BLaER1 (cell line): ENCODE measurements at regions not wholly inside any gene's neighbourhood (a gene's known extent, or its start where the extent isn't known, plus 50 kb on each side); places are given as distances from the start of the nearest gene placed in this dataset.
"Not testable (repeated sequence)": the region's sequence is repeated elsewhere in the genome, so short reads cannot be mapped to it uniquely, and the experiment has no call there.

Experiments used
- H3K27ac ChIP-seq: shearing (Covaris generic); formaldehyde crosslinking; 2 replicates; pipeline ENCODE4 v1.8.1; 2022
- H3K27me3 ChIP-seq: shearing (Covaris generic); formaldehyde crosslinking; 2 replicates; pipeline ENCODE4 v1.8.1; 2022
- H3K36me3 ChIP-seq: shearing (Covaris generic); formaldehyde crosslinking; 2 replicates; pipeline ENCODE4 v1.8.1; 2022
- H3K4me1 ChIP-seq: shearing (Covaris generic); formaldehyde crosslinking; 2 replicates; pipeline ENCODE4 v1.8.1; 2022
- H3K4me2 ChIP-seq: shearing (Covaris generic); formaldehyde crosslinking; 2 replicates; pipeline ENCODE4 v1.8.1; 2022
- H3K4me3 ChIP-seq: shearing (Covaris generic); formaldehyde crosslinking; 2 replicates; pipeline ENCODE4 v1.8.1; 2022
- H3K9ac ChIP-seq: shearing (Covaris generic); formaldehyde crosslinking; 2 replicates; pipeline ENCODE4 v1.8.1; 2022
- H3K9me3 ChIP-seq: shearing (Covaris generic); formaldehyde crosslinking; 2 replicates; pipeline ENCODE4 v1.8.1; 2022
- H4K20me1 ChIP-seq: shearing (Covaris generic); formaldehyde crosslinking; 2 replicates; pipeline ENCODE4 v1.8.1; 2022
- Cebpa-rat ChIP-seq: shearing (Covaris generic); IDR thresholded peaks from 2 replicates; pipeline ENCODE4 v1.8.1; 2022

- no peak overlapping the region for H3K4me3 ChIP-seq
- H3K4me1 ChIP-seq, result no peaks in the 10 kb centered on the region
- no peaks in the 10 kb centered on the region for H4K20me1 ChIP-seq
- no peaks in the 10 kb centered on the region for H3K36me3 ChIP-seq
- no peak for TF ChIP-seq Cebpa-rat
- no peak overlapping the region for H3K9ac ChIP-seq
- no peaks in the 10 kb centered on the region; the same call in 1 of the 2 replicates for H3K9me3 ChIP-seq
- no peaks in the 10 kb centered on the region for H3K27me3 ChIP-seq
- H3K27ac ChIP-seq, result no peak overlapping the region
- H3K4me2 ChIP-seq, result no peak overlapping the region
Observed at GRCh38 chr13:90928109-90928508, 419.4 kb upstream of the MIR17HG start.

GRCh38 chr13:90933097-90933826 lies 414.2 kb upstream of the MIR17HG start:
- Histone ChIP-seq H3K27me3 (no peaks in the 10 kb centered on the region), H3K36me3 (no peaks in the 10 kb centered on the region), H3K9me3 (no peaks in the 10 kb centered on the region; the same call in 1 of the 2 replicates), H3K27ac (no peak overlapping the region), H3K4me1 (no peaks in the 10 kb centered on the region), H3K4me2 (no peak overlapping the region), H4K20me1 (no peaks in the 10 kb centered on the region), H3K9ac (no peak overlapping the region), H3K4me3 (no peak overlapping the region)
- no peak for TF ChIP-seq Cebpa-rat

- H3K9ac ChIP-seq, result no peak overlapping the region
- H3K4me2 ChIP-seq, result no peak overlapping the region
- H4K20me1 ChIP-seq, result no peaks in the 10 kb centered on the region
- H3K27me3 ChIP-seq, result no peaks in the 10 kb centered on the region
- no peak overlapping the region for H3K4me3 ChIP-seq
- H3K9me3 ChIP-seq, result no peaks in the 10 kb centered on the region; the same call in 1 of the 2 replicates
- TF ChIP-seq Cebpa-rat, result no peak
- H3K4me1 ChIP-seq, result no peaks in the 10 kb centered on the region
- no peaks in the 10 kb centered on the region for H3K36me3 ChIP-seq
- no peak overlapping the region for H3K27ac ChIP-seq
Observed at GRCh38 chr13:90934741-90935140, 412.7 kb upstream of the MIR17HG start.

GRCh38 chr13:90938848-90939247 lies 408.6 kb upstream of the MIR17HG start:
- no peaks in the 10 kb centered on the region for H4K20me1 ChIP-seq
- H3K4me3 ChIP-seq, result no peak overlapping the region
- TF ChIP-seq Cebpa-rat, result no peak

GRCh38 chr13:90943946-90944345 lies 403.5 kb upstream of the MIR17HG start:
- Histone ChIP-seq H3K36me3 (no peaks in the 10 kb centered on the region), H3K27ac (no peak overlapping the region), H3K9ac (no peak overlapping the region), H4K20me1 (no peaks in the 10 kb centered on the region), H3K4me2 (no peak overlapping the region), H3K4me3 (no peak overlapping the region), H3K27me3 (no peaks in the 10 kb centered on the region), H3K9me3 (peaks cover 14% of the 10 kb centered on the region; the same call in 1 of the 2 replicates), H3K4me1 (no peaks in the 10 kb centered on the region)
- no peak for TF ChIP-seq Cebpa-rat

More at GRCh38 chr13:90938848-90939247, 408.6 kb upstream of the MIR17HG start:
- Histone ChIP-seq H3K27me3 (no peaks in the 10 kb centered on the region), H3K4me2 (no peak overlapping the region), H3K9me3 (no peaks in the 10 kb centered on the region), H3K27ac (no peak overlapping the region), H3K36me3 (no peaks in the 10 kb centered on the region), H3K4me1 (no peaks in the 10 kb centered on the region), H3K9ac (no peak overlapping the region)

GRCh38 chr13:90945146-90945545 lies 402.3 kb upstream of the MIR17HG start:
- not testable (repeated sequence) for H3K27me3 ChIP-seq, H3K4me3 ChIP-seq, H3K4me1 ChIP-seq, H3K36me3 ChIP-seq, H3K9ac ChIP-seq, H4K20me1 ChIP-seq, H3K4me2 ChIP-seq, H3K27ac ChIP-seq
- peaks cover 14% of the 10 kb centered on the region; the same call in 1 of the 2 replicates for H3K9me3 ChIP-seq

GRCh38 chr13:90946125-90946524 lies 401.4 kb upstream of the MIR17HG start:
- peaks cover 14% of the 10 kb centered on the region; the same call in 1 of the 2 replicates for H3K9me3 ChIP-seq
- H4K20me1 ChIP-seq, H3K27ac ChIP-seq, H3K9ac ChIP-seq, H3K4me2 ChIP-seq, H3K36me3 ChIP-seq, H3K27me3 ChIP-seq, H3K4me3 ChIP-seq, H3K4me1 ChIP-seq: not testable (repeated sequence)

GRCh38 chr13:90947976-90948375 lies 399.5 kb upstream of the MIR17HG start:
- no peak for TF ChIP-seq Cebpa-rat
- Histone ChIP-seq H3K27ac (no peak overlapping the region), H3K9me3 (peaks cover 14% of the 10 kb centered on the region; the same call in 1 of the 2 replicates), H3K36me3 (no peaks in the 10 kb centered on the region), H3K4me1 (no peaks in the 10 kb centered on the region), H3K4me2 (no peak overlapping the region), H3K27me3 (no peaks in the 10 kb centered on the region), H4K20me1 (no peaks in the 10 kb centered on the region), H3K4me3 (no peak overlapping the region), H3K9ac (no peak overlapping the region)

GRCh38 chr13:90950160-90950559 lies 397.3 kb upstream of the MIR17HG start:
- no peaks in the 10 kb centered on the region for H4K20me1 ChIP-seq
- TF ChIP-seq Cebpa-rat, result no peak
- no peak overlapping the region for H3K4me2 ChIP-seq
- no peak overlapping the region for H3K9ac ChIP-seq
- H3K36me3 ChIP-seq, result no peaks in the 10 kb centered on the region
- H3K4me1 ChIP-seq, result no peaks in the 10 kb centered on the region
- peaks cover 14% of the 10 kb centered on the region; the same call in 1 of the 2 replicates for H3K9me3 ChIP-seq
- H3K4me3 ChIP-seq, result no peak overlapping the region
- H3K27me3 ChIP-seq, result no peaks in the 10 kb centered on the region
- no peak overlapping the region for H3K27ac ChIP-seq

- Histone ChIP-seq H3K27ac (no peak overlapping the region), H3K9ac (no peak overlapping the region), H3K9me3 (peaks cover 14% of the 10 kb centered on the region; the same call in 1 of the 2 replicates), H3K27me3 (no peaks in the 10 kb centered on the region), H3K4me1 (no peaks in the 10 kb centered on the region), H3K4me2 (no peak overlapping the region), H4K20me1 (no peaks in the 10 kb centered on the region), H3K4me3 (no peak overlapping the region), H3K36me3 (no peaks in the 10 kb centered on the region)
- TF ChIP-seq Cebpa-rat, result no peak
Observed at GRCh38 chr13:90951663-90952062, 395.8 kb upstream of the MIR17HG start.
